HFFc6 (cell line): ENCODE measurements at regions not wholly inside any gene's neighbourhood (a gene's known extent, or its start where the extent isn't known, plus 50 kb on each side); places are given as distances from the start of the nearest gene placed in this dataset.

Experiments
- DNase-seq: peaks from one replicate; pipeline ENCODE4 v3.0.0-alpha.2; 2018
- H3K27ac Mint-ChIP-seq: 2 replicates; pipeline ENCODE4 v1.8.0; 2020; ENCODE audit warnings: mild to moderate bottlenecking, mixed read lengths
- H3K27me3 Mint-ChIP-seq: 2 replicates; pipeline ENCODE4 v1.8.0; 2021; ENCODE audit warnings: mild to moderate bottlenecking, moderate library complexity, mixed read lengths; ENCODE audit not compliant: insufficient read depth
- H3K36me3 Mint-ChIP-seq: 2 replicates; pipeline ENCODE4 v1.8.0; 2021; ENCODE audit warnings: low read depth, mixed read lengths
- H3K4me1 Mint-ChIP-seq: 2 replicates; pipeline ENCODE4 v1.8.0; 2020; ENCODE audit warnings: low read depth, mixed read lengths
- H3K4me3 Mint-ChIP-seq: 2 replicates; pipeline ENCODE4 v1.8.0; 2020; ENCODE audit warnings: mild to moderate bottlenecking, moderate library complexity, mixed read lengths
- H3K9me3 Mint-ChIP-seq: 2 replicates; pipeline ENCODE4 v1.8.0; 2020; ENCODE audit warnings: mild to moderate bottlenecking, mixed read lengths
- TF ChIP-seq, protein P1 (sequence below): fragments of 200-600 bp; sonication (generic); IDR thresholded peaks from 2 replicates; pipeline ENCODE4 v1.5.0; 2021; ENCODE audit warnings: antibody characterized with exemption, mild to moderate bottlenecking

DNA sequence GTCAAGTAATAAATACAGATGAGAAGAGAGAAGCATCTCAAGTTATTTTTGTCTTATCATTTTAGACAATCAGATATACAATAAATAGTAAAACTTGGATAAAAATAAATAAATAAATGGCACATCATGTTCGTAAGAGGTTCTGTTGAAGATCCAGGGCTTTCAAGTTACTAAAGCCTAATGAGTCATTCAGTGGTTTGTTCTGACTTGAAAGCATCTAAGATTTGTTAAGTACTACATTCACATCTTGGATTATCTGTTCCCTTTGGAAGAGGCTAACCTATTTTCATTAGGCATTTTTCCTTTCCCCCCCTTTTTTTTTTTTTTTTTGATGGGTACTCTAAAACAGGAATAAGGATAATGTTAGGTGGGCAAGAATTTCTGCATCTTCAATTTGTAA is 429.3 kb downstream of the PCDH20 start:
- Mint-ChIP-seq H3K4me1 (no peaks in the 10 kb centered on the region), H3K27ac (no peak overlapping the region), H3K36me3 (peaks cover 4% of the 10 kb centered on the region; the same call in 1 of the 2 replicates), H3K9me3 (peaks cover 21% of the 10 kb centered on the region), H3K27me3 (no peaks in the 10 kb centered on the region), H3K4me3 (no peak overlapping the region)
- TF ChIP-seq, protein P1, sequence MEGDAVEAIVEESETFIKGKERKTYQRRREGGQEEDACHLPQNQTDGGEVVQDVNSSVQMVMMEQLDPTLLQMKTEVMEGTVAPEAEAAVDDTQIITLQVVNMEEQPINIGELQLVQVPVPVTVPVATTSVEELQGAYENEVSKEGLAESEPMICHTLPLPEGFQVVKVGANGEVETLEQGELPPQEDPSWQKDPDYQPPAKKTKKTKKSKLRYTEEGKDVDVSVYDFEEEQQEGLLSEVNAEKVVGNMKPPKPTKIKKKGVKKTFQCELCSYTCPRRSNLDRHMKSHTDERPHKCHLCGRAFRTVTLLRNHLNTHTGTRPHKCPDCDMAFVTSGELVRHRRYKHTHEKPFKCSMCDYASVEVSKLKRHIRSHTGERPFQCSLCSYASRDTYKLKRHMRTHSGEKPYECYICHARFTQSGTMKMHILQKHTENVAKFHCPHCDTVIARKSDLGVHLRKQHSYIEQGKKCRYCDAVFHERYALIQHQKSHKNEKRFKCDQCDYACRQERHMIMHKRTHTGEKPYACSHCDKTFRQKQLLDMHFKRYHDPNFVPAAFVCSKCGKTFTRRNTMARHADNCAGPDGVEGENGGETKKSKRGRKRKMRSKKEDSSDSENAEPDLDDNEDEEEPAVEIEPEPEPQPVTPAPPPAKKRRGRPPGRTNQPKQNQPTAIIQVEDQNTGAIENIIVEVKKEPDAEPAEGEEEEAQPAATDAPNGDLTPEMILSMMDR, result no peak
- DNase-seq, result no peak

DNA sequence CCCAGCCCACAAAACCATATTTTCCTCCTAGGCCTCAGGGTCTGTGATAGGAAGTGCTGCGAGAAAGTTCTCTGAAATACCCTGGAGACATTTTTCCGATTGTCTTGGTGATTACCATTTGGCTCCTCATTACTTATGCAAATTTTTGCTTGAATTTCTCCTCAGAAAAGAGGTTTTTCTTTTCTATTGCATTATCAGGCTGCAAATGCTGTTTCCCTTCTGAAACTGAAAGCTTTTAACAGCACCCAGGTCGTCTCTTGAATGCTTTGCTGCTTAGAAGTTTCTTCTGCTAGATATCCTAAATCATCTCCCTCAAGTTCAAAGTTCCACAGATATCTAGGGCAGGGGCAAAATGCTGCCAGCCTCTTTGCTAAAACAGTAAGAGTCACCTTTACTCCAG is 434.2 kb downstream of the PCDH20 start:
- DNase-seq, result no peak
- Mint-ChIP-seq H3K4me1 (no peaks in the 10 kb centered on the region), H3K9me3 (peaks cover 31% of the 10 kb centered on the region), H3K27me3 (no peaks in the 10 kb centered on the region), H3K27ac (no peak overlapping the region), H3K36me3 (peaks cover 4% of the 10 kb centered on the region; the same call in 1 of the 2 replicates), H3K4me3 (no peak overlapping the region)
- TF ChIP-seq, protein P1, result no peak

DNA sequence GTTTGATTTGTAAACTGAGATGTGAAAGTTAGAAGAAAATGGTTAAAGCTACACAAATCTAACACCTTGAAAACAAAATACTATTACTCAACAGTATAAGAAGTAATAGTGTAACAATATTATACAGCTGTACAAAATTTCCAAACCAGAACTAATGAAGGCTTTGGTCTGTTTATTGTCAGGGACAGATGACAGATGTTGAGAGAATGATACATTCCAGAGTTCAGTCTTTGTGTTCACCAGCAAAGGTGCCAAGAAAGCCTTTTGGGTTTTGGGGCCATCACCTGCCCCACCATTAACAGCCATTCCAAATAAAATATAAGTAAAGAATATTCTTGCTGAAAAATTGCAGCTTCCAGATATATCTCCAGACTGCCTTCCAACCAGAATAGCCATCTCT is 439.3 kb downstream of the PCDH20 start:
- no peaks in the 10 kb centered on the region for H3K27me3 Mint-ChIP-seq

DNA sequence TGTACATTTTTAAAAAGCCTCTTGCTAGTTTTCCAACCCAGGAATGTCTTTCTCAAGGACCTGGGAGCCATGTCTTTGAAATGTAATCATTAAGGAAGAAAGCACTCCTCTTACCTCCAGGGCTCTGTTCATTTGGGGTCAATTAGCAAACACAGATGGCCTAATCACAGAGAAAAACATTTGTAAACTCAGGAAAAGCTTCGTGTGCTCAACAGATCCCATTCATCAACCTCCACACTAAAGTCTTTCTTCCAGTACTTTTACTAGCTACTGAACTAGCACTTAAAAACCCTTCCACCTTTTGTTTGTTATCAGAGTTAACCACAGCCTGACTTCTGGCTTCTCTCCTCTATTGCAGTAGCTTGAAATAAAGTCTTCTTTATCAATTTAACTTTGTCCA is 441.4 kb downstream of the PCDH20 start:
- H3K27ac Mint-ChIP-seq, result no peak overlapping the region
- H3K36me3 Mint-ChIP-seq, result no peaks in the 10 kb centered on the region
- TF ChIP-seq, protein P1, result no peak
- H3K4me3 Mint-ChIP-seq, result no peak overlapping the region
- no peaks in the 10 kb centered on the region for H3K4me1 Mint-ChIP-seq
- DNase-seq, result no peak
- H3K9me3 Mint-ChIP-seq, result peaks cover 22% of the 10 kb centered on the region
- no peaks in the 10 kb centered on the region for H3K27me3 Mint-ChIP-seq

More for the DNA sequence above, 439.3 kb downstream of the PCDH20 start:
- TF ChIP-seq, protein P1, result no peak
- no peak for DNase-seq
- Mint-ChIP-seq H3K27ac (no peak overlapping the region), H3K4me1 (no peaks in the 10 kb centered on the region), H3K36me3 (no peaks in the 10 kb centered on the region), H3K9me3 (peaks cover 25% of the 10 kb centered on the region), H3K4me3 (no peak overlapping the region)

DNA sequence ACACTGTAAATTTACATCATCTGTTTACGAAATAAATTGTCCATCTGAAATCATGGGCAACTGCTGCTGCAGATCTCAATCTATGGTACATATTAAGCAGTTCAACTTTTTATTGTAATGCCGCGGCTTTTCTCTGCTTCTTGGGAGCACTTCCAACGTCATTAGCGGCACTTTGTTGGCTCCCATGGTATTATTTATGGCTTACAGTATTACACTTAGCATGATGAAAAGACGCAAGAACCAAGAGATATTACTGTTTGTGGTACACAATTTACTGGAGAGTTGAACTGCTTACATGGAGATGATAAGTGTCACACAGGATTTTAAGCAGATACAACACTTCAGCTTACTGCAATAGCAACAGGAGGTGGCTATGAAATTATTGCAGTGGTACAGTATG is 442.1 kb downstream of the PCDH20 start:
- Mint-ChIP-seq H3K36me3 (no peaks in the 10 kb centered on the region), H3K4me1 (no peaks in the 10 kb centered on the region), H3K4me3 (no peak overlapping the region), H3K27me3 (no peaks in the 10 kb centered on the region), H3K27ac (no peak overlapping the region), H3K9me3 (peaks cover 21% of the 10 kb centered on the region)
- TF ChIP-seq, protein P1, result no peak
- no peak for DNase-seq

DNA sequence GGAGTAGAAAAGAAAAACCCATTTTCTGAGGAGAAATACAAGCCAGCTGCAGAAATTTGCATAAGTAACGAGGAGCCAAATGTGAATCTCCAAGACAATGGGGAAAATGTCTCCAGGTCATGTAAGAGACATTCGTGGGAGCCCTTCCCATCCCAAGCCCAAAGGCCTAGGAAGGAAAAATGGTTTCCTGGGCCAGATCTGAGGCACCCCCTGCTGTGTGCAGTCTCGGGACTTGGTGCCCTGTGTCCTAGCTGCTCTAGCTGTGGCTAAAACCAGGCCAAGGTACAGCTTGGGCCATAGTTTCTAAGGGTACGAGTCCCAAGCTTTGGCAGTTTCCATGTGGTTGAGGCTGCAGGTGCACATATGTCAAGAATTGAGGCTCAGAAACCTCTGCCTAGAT is 444.9 kb downstream of the PCDH20 start:
- Mint-ChIP-seq H3K36me3 (no peaks in the 10 kb centered on the region), H3K9me3 (peaks cover 22% of the 10 kb centered on the region), H3K27me3 (no peaks in the 10 kb centered on the region), H3K4me1 (no peaks in the 10 kb centered on the region), H3K27ac (no peak overlapping the region), H3K4me3 (no peak overlapping the region)
- no peak for DNase-seq
- TF ChIP-seq, protein P1, result no peak
